Neural progenitor cell (in vitro differentiated cells): ENCODE measurements at regions not wholly inside any gene's neighbourhood (a gene's known extent, or its start where the extent isn't known, plus 50 kb on each side); places are given as distances from the start of the nearest gene placed in this dataset.

Source experiments
- DNase-seq: peaks from one replicate; pipeline ENCODE4 v3.0.0-alpha.2; 2016; ENCODE audit warnings: low spot score
- H2AFZ ChIP-seq: fragments of 200-600 bp; sonication (generic); replicated peaks from 2 replicates; pipeline ENCODE4 v1.6.1; 2016; ENCODE audit warnings: antibody characterized with exemption
- H3F3A ChIP-seq: fragments of 200-600 bp; sonication (generic); 2 replicates; pipeline ENCODE4 v1.6.1; 2016; ENCODE audit warnings: antibody characterized with exemption, low read depth
- H3K27ac ChIP-seq: fragments of 200-600 bp; sonication (generic); 2 replicates; pipeline ENCODE4 v1.5.1; 2016; ENCODE audit warnings: mild to moderate bottlenecking
- H3K27me3 ChIP-seq: fragments of 200-600 bp; sonication (generic); 2 replicates; pipeline ENCODE4 v1.6.1; 2016; ENCODE audit warnings: mild to moderate bottlenecking, moderate library complexity
- H3K36me3 ChIP-seq: fragments of 200-600 bp; sonication (generic); 2 replicates; pipeline ENCODE4 v1.5.1; 2016
- H3K4me1 ChIP-seq: fragments of 200-600 bp; sonication (generic); 2 replicates; pipeline ENCODE4 v1.6.1; 2016; ENCODE audit warnings: mixed run types
- H3K4me2 ChIP-seq: fragments of 200-600 bp; sonication (generic); 2 replicates; pipeline ENCODE4 v1.6.1; 2016
- H3K4me3 ChIP-seq: fragments of 200-600 bp; sonication (generic); 2 replicates; pipeline ENCODE4 v1.5.1; 2016
- H3K79me2 ChIP-seq: fragments of 200-600 bp; sonication (generic); 2 replicates; pipeline ENCODE4 v1.6.1; 2016; ENCODE audit warnings: low read depth
- H3K9ac ChIP-seq: fragments of 200-600 bp; sonication (generic); 2 replicates; pipeline ENCODE4 v1.6.1; 2016
- H3K9me3 ChIP-seq: fragments of 200-600 bp; sonication (generic); 2 replicates; pipeline ENCODE4 v1.5.1; 2016; ENCODE audit warnings: low read depth
- H4K20me1 ChIP-seq: fragments of 200-600 bp; sonication (generic); 2 replicates; pipeline ENCODE4 v1.6.1; 2016; ENCODE audit warnings: low read depth
- H3K27ac Mint-ChIP-seq: 3 replicates; pipeline ENCODE4 v1.8.0; 2021; ENCODE audit warnings: mixed read lengths
- H3K27me3 Mint-ChIP-seq: 2 replicates; pipeline ENCODE4 v1.8.0; 2022; ENCODE audit warnings: low read depth, mild to moderate bottlenecking, inconsistent platforms, moderate library complexity, mixed read lengths; ENCODE audit not compliant: insufficient read depth
- H3K36me3 Mint-ChIP-seq: 3 replicates; pipeline ENCODE4 v1.8.0; 2021; ENCODE audit warnings: mixed read lengths
- H3K4me1 Mint-ChIP-seq: 3 replicates; pipeline ENCODE4 v1.8.0; 2021; ENCODE audit warnings: mixed read lengths
- H3K4me3 Mint-ChIP-seq: 3 replicates; pipeline ENCODE4 v1.8.0; 2021; ENCODE audit warnings: mild to moderate bottlenecking, moderate library complexity, mixed read lengths
- H3K9me3 Mint-ChIP-seq: 3 replicates; pipeline ENCODE4 v1.8.0; 2020; ENCODE audit warnings: mixed read lengths
- EZH2 ChIP-seq: fragments of 200-600 bp; sonication (generic); IDR thresholded peaks from 2 replicates; pipeline ENCODE4 v1.6.1; 2017; ENCODE audit warnings: antibody characterized with exemption, mild to moderate bottlenecking, moderate library complexity
- EZH2phosphoT487 ChIP-seq: fragments of 200-600 bp; sonication (generic); IDR thresholded peaks from 2 replicates; pipeline ENCODE4 v1.6.1; 2017; ENCODE audit warnings: antibody characterized with exemption
- TF ChIP-seq, protein P1 (sequence below): fragments of 200-600 bp; sonication (generic); IDR thresholded peaks from 2 replicates; pipeline ENCODE4 v1.5.1; 2017; ENCODE audit warnings: antibody characterized with exemption, mild to moderate bottlenecking

DNA sequence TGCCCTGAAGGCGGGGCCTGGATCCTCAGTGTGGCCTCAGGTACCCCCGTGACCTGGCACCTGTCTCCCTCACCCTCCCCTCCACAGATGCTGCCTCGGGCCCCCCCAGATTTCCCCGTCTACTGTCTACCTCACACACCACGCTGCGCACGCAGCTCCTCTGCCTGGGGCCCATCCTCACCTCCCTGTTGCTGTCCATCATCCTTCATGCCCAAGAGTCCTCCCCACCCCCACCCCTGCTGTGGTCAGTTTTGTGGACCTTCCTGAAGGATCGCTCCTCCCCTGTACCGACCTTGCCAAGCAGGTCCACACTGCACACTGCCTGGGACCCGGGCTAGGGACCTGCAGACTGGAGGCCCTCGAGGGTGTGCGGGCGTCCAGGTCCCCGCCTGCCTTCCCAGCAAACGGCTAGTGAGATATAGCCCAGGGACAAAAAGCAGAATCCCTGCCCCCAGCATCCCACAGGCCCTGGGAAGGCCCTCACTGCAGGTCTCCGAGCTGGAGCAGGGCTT lies 197.4 kb upstream of the DIO3 start:
- Mint-ChIP-seq H3K27me3 (peaks cover 24% of the 10 kb centered on the region), H3K4me1 (peaks cover 71% of the 10 kb centered on the region), H3K27ac (no peak overlapping the region), H3K9me3 (peaks cover 13% of the 10 kb centered on the region), H3K4me3 (no peak overlapping the region), H3K36me3 (peaks cover 2% of the 10 kb centered on the region)
- DNase-seq: no peak
- H2AFZ ChIP-seq: no peak overlapping the region
- H3K4me1 ChIP-seq: peaks cover 55% of the 10 kb centered on the region
- H3K79me2 ChIP-seq: no peaks in the 10 kb centered on the region
- H3K9ac ChIP-seq: no peak overlapping the region
- TF ChIP-seq EZH2phosphoT487 (no peak), EZH2 (no peak)
- TF ChIP-seq, protein P1, sequence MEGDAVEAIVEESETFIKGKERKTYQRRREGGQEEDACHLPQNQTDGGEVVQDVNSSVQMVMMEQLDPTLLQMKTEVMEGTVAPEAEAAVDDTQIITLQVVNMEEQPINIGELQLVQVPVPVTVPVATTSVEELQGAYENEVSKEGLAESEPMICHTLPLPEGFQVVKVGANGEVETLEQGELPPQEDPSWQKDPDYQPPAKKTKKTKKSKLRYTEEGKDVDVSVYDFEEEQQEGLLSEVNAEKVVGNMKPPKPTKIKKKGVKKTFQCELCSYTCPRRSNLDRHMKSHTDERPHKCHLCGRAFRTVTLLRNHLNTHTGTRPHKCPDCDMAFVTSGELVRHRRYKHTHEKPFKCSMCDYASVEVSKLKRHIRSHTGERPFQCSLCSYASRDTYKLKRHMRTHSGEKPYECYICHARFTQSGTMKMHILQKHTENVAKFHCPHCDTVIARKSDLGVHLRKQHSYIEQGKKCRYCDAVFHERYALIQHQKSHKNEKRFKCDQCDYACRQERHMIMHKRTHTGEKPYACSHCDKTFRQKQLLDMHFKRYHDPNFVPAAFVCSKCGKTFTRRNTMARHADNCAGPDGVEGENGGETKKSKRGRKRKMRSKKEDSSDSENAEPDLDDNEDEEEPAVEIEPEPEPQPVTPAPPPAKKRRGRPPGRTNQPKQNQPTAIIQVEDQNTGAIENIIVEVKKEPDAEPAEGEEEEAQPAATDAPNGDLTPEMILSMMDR: no peak
- peak overlapping the region; percentile 68 for H3K4me2 ChIP-seq
- H3K36me3 ChIP-seq: no peaks in the 10 kb centered on the region
- peaks cover 12% of the 10 kb centered on the region for H4K20me1 ChIP-seq
- H3K4me3 ChIP-seq: no peak overlapping the region
- no peaks in the 10 kb centered on the region for H3K9me3 ChIP-seq
- H3F3A ChIP-seq: peaks cover 19% of the 10 kb centered on the region
- peaks cover 4% of the 10 kb centered on the region for H3K27me3 ChIP-seq
- no peak overlapping the region for H3K27ac ChIP-seq

DNA sequence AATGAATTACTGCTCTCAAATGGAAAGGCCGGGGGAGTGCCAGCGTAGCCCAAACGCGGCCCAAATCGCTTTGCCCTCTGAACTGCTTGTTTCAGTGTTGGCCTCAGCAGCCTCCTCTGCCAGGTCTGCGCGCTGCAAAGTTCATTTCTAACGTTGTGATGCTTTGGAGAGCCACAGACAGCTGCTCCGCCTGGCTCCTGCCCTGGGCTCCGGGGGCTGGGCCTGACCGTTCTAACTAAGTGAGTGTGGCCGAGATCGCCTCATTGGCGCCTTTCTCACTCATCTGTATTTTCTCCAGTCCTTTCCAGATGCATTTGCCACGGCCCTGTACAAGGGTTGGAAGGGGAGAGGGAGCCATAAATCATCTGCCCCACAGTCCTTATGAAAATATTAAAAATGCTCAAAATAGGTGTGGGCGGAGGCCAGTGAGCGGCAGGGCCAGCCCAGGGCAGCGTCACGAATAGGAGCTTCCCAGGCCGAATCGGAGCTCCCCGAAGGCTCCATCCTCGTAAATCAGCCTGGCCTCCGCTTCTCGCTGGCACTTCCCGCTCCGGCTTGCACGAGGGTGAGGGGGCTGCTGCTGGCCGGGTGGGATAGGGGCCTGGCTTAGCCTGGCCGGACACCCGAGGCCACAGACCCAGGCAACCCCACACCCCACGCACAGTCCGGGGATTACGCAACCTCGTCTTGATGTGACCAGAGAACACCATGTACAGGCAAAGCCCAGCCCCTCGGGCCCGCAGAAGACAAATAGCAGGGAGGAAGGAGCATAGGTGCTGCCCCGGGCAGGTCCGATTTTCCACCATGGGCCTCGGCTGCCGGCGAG lies 196.6 kb upstream of the DIO3 start:
- Histone ChIP-seq H3K36me3 (no peaks in the 10 kb centered on the region), H4K20me1 (peaks cover 12% of the 10 kb centered on the region), H3K4me2 (peak overlapping the region; percentile 68), H3K4me1 (peaks cover 51% of the 10 kb centered on the region), H2AFZ (no peak overlapping the region), H3K27ac (no peak overlapping the region), H3K79me2 (no peaks in the 10 kb centered on the region), H3K4me3 (no peak overlapping the region), H3F3A (peaks cover 19% of the 10 kb centered on the region), H3K27me3 (peaks cover 4% of the 10 kb centered on the region), H3K9me3 (no peaks in the 10 kb centered on the region), H3K9ac (no peak overlapping the region)
- peaks cover 67% of the 10 kb centered on the region for H3K4me1 Mint-ChIP-seq
- DNase-seq: peak; percentile 15
- TF ChIP-seq, protein P1: no peak
- TF ChIP-seq EZH2phosphoT487 (no peak), EZH2 (no peak)
- H3K9me3 Mint-ChIP-seq: peaks cover 11% of the 10 kb centered on the region
- peaks cover 2% of the 10 kb centered on the region for H3K36me3 Mint-ChIP-seq
- no peak overlapping the region for H3K4me3 Mint-ChIP-seq
- H3K27me3 Mint-ChIP-seq: peaks cover 24% of the 10 kb centered on the region
- H3K27ac Mint-ChIP-seq: no peak overlapping the region

DNA sequence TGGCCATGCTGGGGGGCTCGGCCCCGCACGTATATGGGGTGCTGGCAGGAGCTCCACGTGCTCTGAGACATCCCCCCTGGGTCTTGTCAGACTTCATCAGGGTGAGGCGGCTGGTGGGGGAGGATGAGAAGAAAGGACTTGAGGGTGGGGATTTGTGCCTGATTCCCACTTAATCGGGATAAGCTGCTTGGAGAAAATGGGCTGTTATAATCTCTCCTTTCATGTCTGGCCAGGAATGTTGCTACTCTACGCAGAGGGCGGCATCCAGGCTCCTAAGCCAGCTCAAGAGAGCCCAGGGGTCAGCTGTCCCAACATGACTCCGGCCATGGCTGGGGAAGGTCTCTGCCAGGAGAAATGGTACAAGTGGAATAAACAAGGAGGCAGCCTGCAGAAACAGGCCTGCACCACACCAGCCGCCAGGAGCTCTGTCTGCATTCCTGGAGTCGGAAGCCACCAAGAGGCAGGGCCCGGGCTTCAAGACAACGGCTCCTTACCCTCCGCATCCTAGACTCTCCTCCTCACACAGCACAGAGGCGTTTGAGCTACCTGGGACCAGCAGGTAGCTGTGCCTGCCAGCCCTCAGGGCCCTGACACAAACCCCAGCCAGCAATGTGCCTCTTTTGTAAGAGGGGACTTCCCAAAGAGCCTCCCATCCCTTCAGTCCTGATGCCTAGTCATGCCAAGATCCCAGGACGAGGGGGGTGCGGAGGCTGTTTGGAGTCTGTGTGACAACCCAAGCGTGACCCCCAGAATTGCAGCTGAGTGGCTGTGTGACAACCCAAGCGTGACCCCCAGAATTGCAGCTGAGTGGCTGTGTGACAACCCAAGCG lies 195.8 kb upstream of the DIO3 start:
- Histone ChIP-seq H3F3A (peaks cover 19% of the 10 kb centered on the region), H2AFZ (no peak overlapping the region), H4K20me1 (peaks cover 12% of the 10 kb centered on the region), H3K4me3 (no peak overlapping the region), H3K4me1 (peaks cover 43% of the 10 kb centered on the region), H3K27ac (no peak overlapping the region), H3K9ac (no peak overlapping the region), H3K4me2 (peak overlapping the region; percentile 68), H3K36me3 (no peaks in the 10 kb centered on the region), H3K27me3 (peaks cover 4% of the 10 kb centered on the region), H3K9me3 (no peaks in the 10 kb centered on the region), H3K79me2 (no peaks in the 10 kb centered on the region)
- peak; percentile 89 for DNase-seq
- H3K36me3 Mint-ChIP-seq: peaks cover 2% of the 10 kb centered on the region
- TF ChIP-seq EZH2phosphoT487: peak; percentile 87
- TF ChIP-seq EZH2: no peak
- TF ChIP-seq, protein P1: no peak
- peaks cover 24% of the 10 kb centered on the region for H3K27me3 Mint-ChIP-seq
- peak overlapping the region; percentile 57 for H3K27ac Mint-ChIP-seq
- peak overlapping the region; percentile 27 for H3K4me3 Mint-ChIP-seq
- peaks cover 11% of the 10 kb centered on the region for H3K9me3 Mint-ChIP-seq
- peaks cover 60% of the 10 kb centered on the region for H3K4me1 Mint-ChIP-seq
